HG03175 (cell line): ENCODE measurements at regions not wholly inside any gene's neighbourhood (a gene's known extent, or its start where the extent isn't known, plus 50 kb on each side); places are given as distances from the start of the nearest gene placed in this dataset.
A peak's percentile ranks its signal among the peaks of the same experiment; 100 is the strongest.

Experiments used
- ATAC-seq: cut with Tn5 transposase; IDR thresholded peaks from one replicate; pipeline ENCODE4 v1.9.1; 2021; ENCODE audit warnings: mild to moderate bottlenecking, moderate library complexity; ENCODE audit not compliant: unreplicated experiment

DNA sequence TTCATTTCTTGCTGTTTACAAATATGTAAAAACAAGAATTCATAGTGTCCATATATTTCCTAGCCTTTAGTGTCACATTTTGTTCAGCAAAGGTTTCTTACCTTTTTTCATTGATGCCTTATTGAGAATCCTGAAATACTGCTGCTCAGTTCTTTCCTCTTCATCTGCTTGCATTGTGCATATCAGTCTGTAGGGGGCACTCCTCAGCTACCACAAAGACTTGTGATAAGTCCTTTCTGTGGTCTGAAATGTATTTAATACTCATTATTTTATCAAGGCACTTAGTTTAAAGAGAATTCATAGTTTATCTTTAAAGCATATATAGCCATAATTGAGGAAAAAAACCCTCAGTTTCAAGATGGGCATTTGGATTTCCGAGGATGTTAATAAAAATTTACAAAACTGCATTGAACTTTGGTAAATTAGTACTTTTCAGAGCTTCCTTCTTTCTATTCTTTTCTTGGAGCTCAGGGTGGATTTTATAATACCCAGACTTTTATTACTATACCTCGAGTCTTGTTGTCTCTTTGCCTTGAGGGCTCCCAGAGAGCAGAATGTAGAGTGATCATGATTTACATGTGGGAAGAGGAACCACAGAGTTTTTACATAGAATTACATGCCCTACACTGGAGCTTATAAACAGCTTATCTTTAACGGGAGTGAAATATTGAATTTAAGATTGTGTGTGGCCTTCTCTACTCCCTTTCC, 570.1 kb downstream of the PLCL1 start:
- ATAC-seq = no peak

DNA sequence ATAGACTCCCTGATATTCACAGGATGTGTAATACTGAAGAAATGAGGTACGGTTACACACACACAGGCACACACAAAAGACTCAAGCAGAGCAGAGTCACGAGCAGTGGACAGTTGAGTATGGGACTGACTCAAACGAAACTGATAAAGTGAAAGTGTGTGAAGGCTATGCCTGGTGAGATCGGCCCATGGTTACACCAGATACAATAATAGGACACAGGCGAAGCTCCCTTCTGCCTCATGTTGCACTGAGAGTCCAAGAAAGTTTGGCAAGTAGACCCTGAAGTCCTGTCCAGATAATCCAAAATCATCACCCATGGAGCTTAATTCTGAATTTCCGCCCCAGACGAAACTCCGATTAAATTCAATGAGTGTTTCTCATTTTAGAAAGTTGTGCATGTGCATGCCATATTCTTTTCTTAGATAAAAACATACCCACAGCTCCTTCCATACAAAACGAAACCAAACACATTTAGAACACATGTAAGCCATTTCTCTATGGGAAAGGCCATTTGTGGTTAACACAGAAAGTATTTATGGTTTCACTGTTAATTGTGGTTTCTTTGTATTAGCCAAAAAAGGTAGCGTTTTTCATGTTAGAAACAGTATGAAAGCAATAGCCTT, 567.6 kb downstream of the PLCL1 start:
- ATAC-seq = peak; percentile 97

DNA sequence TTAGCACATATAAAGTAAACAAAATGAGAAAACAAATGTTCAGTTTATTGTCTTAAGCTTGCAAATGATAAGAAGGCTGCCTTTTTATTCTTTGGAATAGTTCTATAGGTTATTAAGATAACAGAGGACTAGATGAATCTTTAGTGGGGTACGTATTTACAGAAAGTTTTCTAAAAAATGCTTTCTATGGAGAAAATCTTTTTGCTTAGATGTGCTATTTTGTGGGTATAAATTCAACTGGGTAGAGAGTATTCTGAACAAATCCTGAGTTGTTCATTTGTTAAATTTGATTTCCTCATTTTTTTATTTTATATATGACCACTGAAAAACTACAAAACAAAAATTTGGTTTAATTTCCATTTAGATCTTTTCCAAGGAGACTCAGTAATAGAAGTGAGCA, 566.9 kb downstream of the PLCL1 start:
- no peak for ATAC-seq

DNA sequence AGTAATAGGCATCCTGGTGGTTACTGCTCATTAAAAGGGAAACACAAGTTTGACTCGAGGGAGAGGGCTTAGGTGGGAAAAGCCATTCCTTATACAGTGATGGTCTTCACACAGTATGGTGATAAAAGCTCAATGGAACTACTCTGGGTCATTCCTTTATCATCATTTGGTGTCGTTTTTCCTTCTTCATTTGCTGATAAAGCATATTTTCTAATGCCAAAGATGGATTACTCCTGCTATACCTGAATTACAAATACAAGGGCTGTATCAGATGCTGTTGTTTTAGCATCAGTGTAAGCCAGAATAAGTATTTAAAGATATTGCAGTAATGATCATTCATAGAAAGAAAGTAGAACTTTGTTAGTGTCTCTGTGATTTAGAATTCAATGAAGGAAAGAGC, 563.7 kb downstream of the PLCL1 start:
- ATAC-seq = no peak

DNA sequence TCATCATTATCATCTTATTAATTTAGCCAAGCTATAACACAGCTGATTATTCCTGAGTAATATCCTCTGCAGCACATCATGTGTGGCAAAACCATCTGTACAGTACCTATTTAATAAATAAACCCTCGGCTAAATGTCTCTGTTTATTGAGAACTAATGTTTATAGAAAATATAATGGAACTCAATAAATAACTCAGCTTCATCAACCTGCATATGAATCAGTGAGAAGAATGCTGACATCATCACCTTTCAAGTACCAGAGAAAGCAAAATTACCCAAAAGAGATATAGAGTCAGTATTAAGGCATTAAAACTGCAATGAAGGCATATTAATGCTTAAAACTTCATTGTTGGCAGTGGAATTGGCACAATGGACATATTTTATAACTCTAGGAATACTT, 558.3 kb downstream of the PLCL1 start:
- ATAC-seq = no peak

DNA sequence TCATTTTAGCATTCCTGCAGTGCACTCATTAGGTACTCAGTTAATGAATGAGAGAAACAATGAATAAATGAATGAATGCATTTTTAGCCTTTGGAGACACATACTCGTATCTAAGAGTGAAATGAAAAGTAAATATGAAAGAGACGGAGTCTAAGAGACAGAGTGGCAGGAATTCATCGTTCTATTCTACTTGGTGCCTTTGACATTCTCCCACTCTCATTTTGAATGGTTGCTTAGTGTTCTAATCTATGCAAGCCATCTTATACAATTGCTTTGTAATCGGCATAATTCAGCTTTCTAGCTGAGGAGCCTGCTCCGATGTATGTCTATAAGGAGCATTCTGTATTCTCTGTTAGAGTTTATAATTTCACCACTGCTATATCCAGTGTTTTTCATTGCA, 554.9 kb downstream of the PLCL1 start:
- no peak for ATAC-seq

DNA sequence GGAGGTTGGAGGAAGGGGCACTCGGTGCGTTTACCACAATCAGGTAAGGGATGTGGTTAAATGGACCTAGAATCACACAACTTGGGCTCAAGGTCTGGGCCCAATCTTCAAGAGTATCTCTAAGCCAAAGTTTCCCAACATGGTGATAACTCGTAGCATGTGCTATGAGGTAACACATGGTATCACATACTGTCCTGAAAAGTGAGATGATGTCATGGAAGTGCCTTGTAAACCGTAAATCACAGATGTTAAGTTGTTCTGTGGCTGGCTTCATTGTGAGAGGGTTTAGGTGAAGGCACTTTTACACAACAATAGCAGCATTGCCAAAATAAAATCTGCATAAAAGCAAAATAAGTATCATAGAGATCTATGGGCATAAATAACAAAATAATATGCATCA, 551.8 kb downstream of the PLCL1 start:
- no peak for ATAC-seq

DNA sequence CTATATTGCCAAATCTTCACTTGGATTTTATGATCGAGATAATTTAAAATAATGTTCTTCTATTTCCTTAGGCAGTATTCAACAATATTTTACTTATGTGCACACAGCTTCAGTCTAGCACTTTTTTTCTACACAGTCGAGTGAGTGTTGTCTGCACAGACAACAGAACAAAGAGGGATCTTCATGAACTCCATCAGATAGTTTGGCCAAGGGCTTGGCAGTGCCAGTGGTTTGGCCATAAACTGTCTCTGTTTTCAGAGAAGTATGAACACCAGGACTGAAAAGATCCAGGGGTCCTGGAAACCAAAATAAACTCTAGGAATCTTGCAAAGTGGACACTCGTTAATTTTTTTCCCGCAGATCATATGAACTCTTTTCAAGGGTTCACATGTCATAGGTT, 547.3 kb downstream of the PLCL1 start:
- ATAC-seq = no peak

DNA sequence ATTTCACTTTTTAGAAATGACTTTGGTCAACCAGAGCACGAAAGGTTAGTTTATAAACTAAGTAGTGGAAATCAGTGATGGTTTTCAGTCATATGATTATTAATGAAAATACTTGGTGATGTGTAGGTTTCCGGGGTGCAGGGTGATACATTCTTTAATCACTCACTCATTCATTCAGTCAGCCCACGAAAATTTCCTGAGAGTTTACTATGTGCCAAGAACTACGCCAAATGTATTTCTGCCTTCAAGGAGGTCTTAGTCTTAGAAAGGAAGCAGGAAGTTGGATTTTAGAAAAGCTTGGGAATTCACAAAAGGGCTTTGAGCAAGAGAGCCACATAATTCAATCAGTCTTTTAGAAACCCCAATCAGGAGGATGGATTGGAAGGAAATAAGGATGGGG, 543.6 kb downstream of the PLCL1 start:
- no peak for ATAC-seq

DNA sequence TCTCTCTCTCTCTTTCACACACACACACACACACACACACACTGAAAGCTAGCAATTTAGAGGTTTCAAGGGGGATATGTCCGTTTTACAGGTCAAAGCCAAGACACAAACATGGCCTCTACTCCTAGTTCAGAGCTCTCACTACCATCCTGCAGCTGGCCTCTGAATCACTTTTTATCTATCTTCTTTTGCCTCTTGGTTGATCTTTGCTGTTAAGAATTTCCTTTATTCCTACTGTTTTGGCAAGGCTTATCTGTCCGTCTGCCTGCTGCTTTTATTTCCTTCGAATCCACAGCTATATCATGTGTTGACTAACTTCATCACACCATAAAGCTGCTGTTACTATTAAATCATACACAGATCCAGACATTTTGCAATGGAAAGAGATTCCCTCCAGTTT, 543.0 kb downstream of the PLCL1 start:
- ATAC-seq = no peak

DNA sequence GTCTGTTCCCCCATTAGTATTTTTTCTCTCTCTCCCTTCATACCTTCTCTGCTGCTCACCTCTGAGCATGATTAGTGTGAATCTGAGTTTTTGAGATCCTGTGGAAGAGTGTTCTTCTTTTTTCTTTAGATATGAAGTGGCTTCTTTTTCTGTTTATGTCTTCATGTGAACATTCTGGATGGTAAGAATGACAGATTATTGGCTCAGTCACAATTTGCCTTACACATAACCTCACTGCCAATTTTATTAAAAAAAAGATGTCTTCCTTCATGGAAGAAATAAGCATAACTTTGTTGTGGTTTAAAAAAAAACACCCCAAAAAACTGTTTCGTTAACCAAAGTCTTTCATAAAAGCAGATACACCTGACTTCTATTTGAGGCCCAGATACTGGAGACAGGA, 539.1 kb downstream of the PLCL1 start:
- ATAC-seq = no peak

DNA sequence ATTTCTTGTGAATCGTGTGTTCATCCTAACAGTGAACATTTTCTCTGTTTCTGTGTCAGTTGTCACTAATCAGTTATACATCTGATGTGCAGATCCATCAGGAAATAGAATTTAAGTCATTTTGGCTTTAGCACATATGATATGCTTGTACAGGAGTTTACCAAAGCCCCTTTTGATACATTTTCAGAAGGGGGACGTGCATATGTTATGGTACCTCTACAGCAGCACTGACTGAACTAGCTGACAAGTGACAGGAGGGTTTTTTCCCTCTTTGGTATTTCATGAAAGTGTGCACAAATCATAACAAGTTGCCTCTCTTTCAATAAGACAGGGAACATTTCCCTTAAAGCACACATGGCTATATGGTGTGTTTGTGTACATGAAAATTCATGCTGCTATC, 536.5 kb downstream of the PLCL1 start:
- ATAC-seq = no peak

DNA sequence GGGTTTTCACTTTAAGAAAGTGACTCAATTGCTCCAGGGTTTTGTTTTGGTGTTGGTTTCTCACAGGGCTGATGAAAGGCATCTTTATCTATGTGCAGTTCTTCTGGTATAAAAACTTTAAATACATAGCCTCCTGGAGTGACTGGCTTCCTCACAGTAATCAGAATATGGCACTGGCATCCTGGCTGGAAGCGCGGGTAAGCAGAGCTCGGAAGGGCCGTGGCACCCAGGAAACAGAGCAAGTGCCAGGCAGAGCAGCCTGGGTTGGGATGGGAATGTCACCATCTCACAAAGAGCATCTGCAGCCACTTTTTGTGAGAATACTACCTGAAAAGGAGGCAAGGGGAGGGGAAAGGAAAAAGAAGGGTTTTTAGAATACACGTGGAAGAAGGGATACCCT, 534.7 kb downstream of the PLCL1 start:
- ATAC-seq = no peak

DNA sequence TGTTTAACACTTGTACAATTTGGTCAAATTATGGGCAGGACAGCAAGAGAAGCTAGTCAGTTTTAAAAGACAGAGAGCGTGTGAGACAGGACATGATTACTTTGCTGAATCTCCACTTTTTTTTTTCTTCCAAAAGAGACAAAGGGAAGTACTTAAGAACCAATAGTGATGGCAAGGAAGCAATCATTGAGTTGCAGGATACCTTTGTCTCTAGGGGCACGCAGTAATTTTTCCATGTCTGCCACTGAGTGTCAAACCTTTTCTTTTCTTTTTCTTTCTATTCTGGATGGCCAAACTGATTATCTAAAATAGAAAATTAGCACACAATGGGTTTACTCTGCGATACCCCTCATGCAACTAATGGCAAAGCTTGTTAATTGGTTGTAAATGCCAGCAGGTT, 533.0 kb downstream of the PLCL1 start:
- ATAC-seq = no peak

DNA sequence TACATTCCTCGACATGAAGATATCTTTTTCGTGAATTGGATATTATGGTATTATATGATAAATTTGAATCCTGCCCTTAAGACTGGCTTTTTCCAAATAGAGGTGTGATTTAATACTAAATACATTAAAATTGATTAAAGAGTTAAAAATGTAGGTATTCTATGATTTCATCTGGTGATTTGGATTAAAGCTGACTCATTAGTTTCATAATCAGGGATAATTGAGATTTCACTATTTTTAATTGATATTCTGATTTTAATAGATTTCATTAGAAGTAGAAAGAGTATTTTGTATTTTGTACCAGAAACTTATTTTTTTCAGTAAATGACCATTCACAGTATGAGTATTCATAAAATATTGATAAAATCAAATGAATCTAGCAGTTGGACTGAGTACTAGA, 524.1 kb downstream of the PLCL1 start:
- ATAC-seq = no peak

DNA sequence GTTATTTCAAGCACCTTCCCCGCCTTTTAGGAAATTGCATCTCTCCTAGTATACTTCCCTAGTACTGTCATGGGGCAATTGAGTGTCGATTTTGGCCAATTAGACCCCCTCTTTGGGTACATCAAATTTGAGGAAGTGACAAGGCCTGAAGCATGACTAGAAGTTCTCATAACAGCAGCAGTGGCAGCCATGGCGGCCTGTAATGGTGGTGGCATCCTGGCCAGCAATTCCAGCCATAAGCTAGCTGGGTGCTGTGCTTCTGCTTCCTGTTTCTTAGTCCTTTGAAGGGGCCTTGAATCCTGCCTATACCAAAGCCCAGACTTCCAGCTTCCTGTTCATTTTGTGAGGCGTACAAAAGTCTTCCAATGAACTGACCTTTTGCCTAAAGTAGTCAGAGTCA, 523.1 kb downstream of the PLCL1 start:
- ATAC-seq = no peak

DNA sequence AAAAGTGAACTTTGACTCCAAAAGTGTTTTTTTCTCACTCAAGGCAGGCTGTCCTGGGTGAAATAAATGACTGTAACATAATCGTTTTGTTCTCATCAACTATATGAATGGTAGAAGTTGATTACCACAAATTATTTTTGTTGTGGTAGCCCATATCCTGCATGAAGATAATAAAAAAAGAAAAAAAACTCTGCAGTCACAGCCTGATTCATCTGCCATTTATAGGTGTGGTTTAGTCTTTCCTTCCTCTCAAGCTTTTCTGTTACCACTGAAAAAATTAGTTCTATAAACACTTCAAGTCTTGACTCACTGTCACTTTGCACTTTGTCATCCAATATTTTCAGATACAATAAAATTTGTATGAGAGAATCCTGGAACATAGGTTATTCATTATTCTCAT, 522.0 kb downstream of the PLCL1 start:
- no peak for ATAC-seq

DNA sequence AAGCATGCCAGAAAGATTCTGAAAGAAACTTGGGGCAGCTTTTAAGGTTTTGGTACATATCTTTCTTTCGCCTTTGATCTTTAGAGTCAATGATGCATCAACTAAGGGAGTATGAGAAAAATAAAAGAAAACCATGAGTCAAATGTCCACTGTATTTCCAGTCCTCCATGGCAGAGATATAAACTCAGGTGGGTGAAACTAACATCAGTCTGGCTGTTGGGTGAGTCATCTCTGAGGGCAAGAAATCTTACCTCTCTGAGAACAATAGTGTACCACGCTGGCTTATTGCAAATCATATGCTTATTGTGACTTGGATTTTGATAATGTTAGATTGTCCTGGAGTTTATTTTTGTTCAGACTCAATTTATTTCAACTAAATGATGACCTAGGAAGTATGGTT, 521.0 kb downstream of the PLCL1 start:
- ATAC-seq = no peak

DNA sequence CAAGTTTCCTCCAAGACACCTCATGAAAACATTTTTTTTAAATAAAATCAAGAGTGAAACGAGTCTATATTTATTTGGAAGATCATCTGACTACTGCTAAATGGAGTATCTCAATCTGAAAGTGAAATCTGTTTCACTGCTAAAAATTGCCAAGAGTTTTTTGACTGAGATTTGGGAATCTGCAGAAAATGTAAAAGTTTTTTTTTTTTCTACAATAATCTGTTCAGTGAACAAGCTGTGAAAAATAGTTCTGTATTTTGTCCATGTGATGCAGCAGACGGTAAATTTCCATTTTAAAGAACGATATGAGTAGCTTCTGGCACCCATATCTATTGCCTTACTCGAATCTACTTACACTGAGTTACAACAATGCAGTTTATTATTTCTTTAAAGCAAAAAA, 519.7 kb downstream of the PLCL1 start:
- no peak for ATAC-seq

DNA sequence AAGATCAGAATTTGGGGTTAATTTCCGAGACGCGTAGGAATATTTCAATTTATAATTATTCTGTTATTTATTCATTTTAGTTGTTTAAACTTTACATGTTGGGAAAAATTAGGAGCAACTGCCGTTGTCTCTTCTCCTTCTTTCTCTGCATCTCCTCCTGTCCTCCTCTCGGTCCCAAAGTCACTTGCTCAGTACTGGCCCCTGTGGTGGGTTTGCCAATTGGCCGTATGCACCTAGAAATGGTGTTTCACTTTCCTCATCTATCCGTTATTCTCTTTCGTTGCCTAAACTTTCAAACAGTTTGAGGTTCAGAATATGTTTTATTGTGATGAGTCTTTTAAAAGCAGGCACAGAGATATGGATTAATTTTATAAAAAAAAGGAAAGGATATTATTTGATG, 517.9 kb downstream of the PLCL1 start:
- ATAC-seq = no peak

DNA sequence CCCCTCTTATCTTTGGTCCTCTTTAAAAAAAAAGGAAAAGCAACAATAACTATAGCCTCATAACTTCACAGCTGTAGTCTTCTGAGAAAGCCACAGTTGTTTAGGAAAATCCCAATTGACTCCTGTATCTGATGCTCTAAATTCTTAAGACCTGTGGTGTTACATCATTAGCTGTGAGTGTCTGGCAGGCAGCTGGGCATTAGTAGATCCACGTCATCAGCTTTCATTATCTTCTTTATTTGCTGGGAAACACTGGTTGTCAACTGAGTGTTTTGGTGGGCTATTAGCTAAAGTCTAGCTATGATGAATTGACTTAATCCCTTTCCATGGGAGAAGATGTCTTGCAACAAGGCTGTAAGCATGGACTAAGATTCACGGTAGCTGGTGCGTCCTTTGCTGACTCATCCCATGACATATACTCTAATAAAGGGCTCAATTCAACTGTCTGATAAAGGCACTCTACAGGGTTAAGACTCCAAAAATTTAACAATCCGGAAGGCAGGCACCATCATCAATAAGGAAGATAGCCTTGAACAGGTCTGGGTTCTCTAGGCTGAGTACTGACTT, 517.2 kb downstream of the PLCL1 start:
- no peak for ATAC-seq

DNA sequence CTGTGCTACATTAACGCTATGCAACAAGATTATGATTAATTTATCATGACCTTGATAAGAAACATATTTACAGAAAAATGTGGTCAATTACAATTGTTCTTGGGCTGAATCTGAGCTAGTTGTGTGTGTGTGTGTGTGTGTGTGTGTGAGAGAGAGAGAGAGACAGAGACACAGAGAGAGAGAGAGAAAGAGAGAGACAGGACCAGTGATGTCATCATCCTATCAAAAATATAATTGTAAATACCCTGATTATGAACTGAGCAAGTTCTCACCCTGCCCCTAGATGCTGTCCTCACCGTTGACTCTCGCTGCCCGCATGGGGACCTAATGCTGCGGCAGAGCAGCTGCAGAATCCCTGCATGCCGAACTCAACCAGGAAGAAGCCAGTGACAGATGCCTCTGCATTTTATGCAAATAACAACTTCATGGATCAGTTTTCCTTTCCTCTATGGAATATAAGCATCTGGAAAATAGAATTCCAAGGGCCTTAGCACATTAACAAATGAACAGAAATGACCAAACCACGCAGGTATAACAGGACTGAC, 512.5 kb downstream of the PLCL1 start:
- ATAC-seq = no peak
